Fibroblast of lung (primary cell): ENCODE measurements at regions not wholly inside any gene's neighbourhood (a gene's known extent, or its start where the extent isn't known, plus 50 kb on each side); places are given as distances from the start of the nearest gene placed in this dataset.
A peak's percentile ranks its signal among the peaks of the same experiment; 100 is the strongest.

ENCODE experiments used
- DNase-seq, 2 donors: peaks; one replicate each; pipeline versions ENCODE4 v3.0.0 to v3.0.0-alpha.2; 2010; ENCODE audit warnings: low read depth in 2 of 2
- H2AFZ ChIP-seq: 2 replicates; pipeline ENCODE4 v1.5.1; 2012; ENCODE audit warnings: low read length, control low read depth, inconsistent platforms
- H3K27ac ChIP-seq: 2 replicates; pipeline ENCODE4 v1.5.1; 2011; ENCODE audit warnings: low read length, control low read depth; ENCODE audit not compliant: insufficient read depth
- H3K27me3 ChIP-seq: 2 replicates; pipeline ENCODE4 v1.5.1; 2011; ENCODE audit warnings: mild to moderate bottlenecking, low read length; ENCODE audit not compliant: control insufficient read depth, insufficient read depth
- H3K36me3 ChIP-seq: 2 replicates; pipeline ENCODE4 v1.5.1; 2011; ENCODE audit warnings: low read length; ENCODE audit not compliant: control insufficient read depth, insufficient read depth
- H3K4me1 ChIP-seq: 2 replicates; pipeline ENCODE4 v1.5.1; 2011; ENCODE audit warnings: low read length; ENCODE audit not compliant: control insufficient read depth, insufficient read depth; ENCODE audit errors: extremely low read depth
- H3K4me2 ChIP-seq: 2 replicates; pipeline ENCODE4 v1.5.1; 2011; ENCODE audit warnings: low read length, control low read depth; ENCODE audit not compliant: insufficient read depth; ENCODE audit errors: extremely low read depth
- H3K4me3 ChIP-seq, 4 experiments: fragments of 200-600 bp in 1 of 4; sonication (generic) in 1 of 4; replicated peaks in 1 of 4; 2 replicates each; pipeline ENCODE4 v1.5.1; 2011 to 2016; ENCODE audit warnings: low read length in 4 of 4, low read depth in 3 of 4, mild to moderate bottlenecking in 3 of 4, control low read depth in 2 of 4, inconsistent platforms in 1 of 4, mixed read lengths in 1 of 4; ENCODE audit not compliant: insufficient read depth in 1 of 4; ENCODE audit errors: control extremely low read depth in 1 of 4
- H3K79me2 ChIP-seq: 2 replicates; pipeline ENCODE4 v1.5.1; 2012; ENCODE audit warnings: mild to moderate bottlenecking, low read length, inconsistent platforms; ENCODE audit not compliant: control insufficient read depth, insufficient read depth
- H3K9ac ChIP-seq: 2 replicates; pipeline ENCODE4 v1.5.1; 2011; ENCODE audit warnings: mild to moderate bottlenecking, low read length, control low read depth; ENCODE audit not compliant: insufficient read depth
- H3K9me3 ChIP-seq: 2 replicates; pipeline ENCODE4 v1.5.1; 2012; ENCODE audit warnings: low read depth, low read length; ENCODE audit not compliant: control insufficient read depth, insufficient read depth
- H4K20me1 ChIP-seq: 2 replicates; pipeline ENCODE4 v1.5.1; 2011; ENCODE audit warnings: low read length; ENCODE audit not compliant: control insufficient read depth, insufficient read depth; ENCODE audit errors: extremely low read depth
- CTCF ChIP-seq, 2 donors: IDR thresholded peaks in 1 of 2; conservative IDR thresholded peaks in 1 of 2; 1 replicate in 1 of 2; 2 replicates in 1 of 2; pipeline ENCODE4 v1.5.1; 2011 to 2012; ENCODE audit warnings: low read length in 2 of 2, control low read depth in 1 of 2, inconsistent platforms in 1 of 2, low read depth in 1 of 2, mild to moderate bottlenecking in 1 of 2
- EZH2 ChIP-seq: IDR thresholded peaks from 2 replicates; pipeline ENCODE4 v1.5.1; 2012; ENCODE audit warnings: low read length, control low read depth, mild to moderate bottlenecking; ENCODE audit errors: missing control alignments

- DNase-seq: no peak
- Histone ChIP-seq H3K9me3 (no peaks in the 10 kb centered on the region), H3K4me3 (no peak overlapping the region), H2AFZ (no peak overlapping the region), H3K9ac (no peak overlapping the region), H3K36me3 (no peaks in the 10 kb centered on the region), H3K27me3 (no peaks in the 10 kb centered on the region), H3K27ac (no peak overlapping the region), H3K4me2 (no peak overlapping the region), H3K79me2 (no peaks in the 10 kb centered on the region), H3K4me1 (no peaks in the 10 kb centered on the region), H4K20me1 (no peaks in the 10 kb centered on the region)
- TF ChIP-seq EZH2 (no peak), CTCF (conservative IDR thresholded peaks at IDR 0.05 in 1 of 2, IDR thresholded peaks at IDR 0.05 in 1 of 2; ENCODE audit: low read depth in 1 of 2, low read length in 2 of 2) (no peak)
Measured at GRCh38 chr5:159610966-159611579, 280.8 kb upstream of the IL12B start.

GRCh38 chr5:159616952-159617351 lies 286.7 kb upstream of the IL12B start:
- DNase-seq: peak; percentile 46 to 70
- Histone ChIP-seq H3K9me3 (no peaks in the 10 kb centered on the region), H3K79me2 (no peaks in the 10 kb centered on the region), H3K4me2 (no peak overlapping the region), H4K20me1 (no peaks in the 10 kb centered on the region), H2AFZ (no peak overlapping the region), H3K27ac (no peak overlapping the region), H3K9ac (no peak overlapping the region), H3K4me1 (no peaks in the 10 kb centered on the region), H3K4me3 (no peak overlapping the region), H3K27me3 (no peaks in the 10 kb centered on the region), H3K36me3 (no peaks in the 10 kb centered on the region)
- TF ChIP-seq EZH2 (no peak), CTCF (conservative IDR thresholded peaks at IDR 0.05 in 1 of 2, IDR thresholded peaks at IDR 0.05 in 1 of 2; ENCODE audit: low read depth in 1 of 2, low read length in 2 of 2) (no peak)

GRCh38 chr5:159619826-159620225 lies 289.5 kb upstream of the IL12B start:
- H3K4me2 ChIP-seq: no peak overlapping the region
- DNase-seq: peak in 1 of 2 donors; percentile 30
- H3K27ac ChIP-seq: no peak overlapping the region
- no peak overlapping the region for H2AFZ ChIP-seq
- H3K27me3 ChIP-seq: no peaks in the 10 kb centered on the region
- H4K20me1 ChIP-seq: no peaks in the 10 kb centered on the region
- no peaks in the 10 kb centered on the region for H3K36me3 ChIP-seq
- H3K9ac ChIP-seq: no peak overlapping the region
- no peaks in the 10 kb centered on the region for H3K79me2 ChIP-seq
- H3K4me1 ChIP-seq: no peaks in the 10 kb centered on the region
- no peak overlapping the region for H3K4me3 ChIP-seq
- TF ChIP-seq EZH2 (no peak), CTCF (conservative IDR thresholded peaks at IDR 0.05 in 1 of 2, IDR thresholded peaks at IDR 0.05 in 1 of 2; ENCODE audit: low read depth in 1 of 2, low read length in 2 of 2) (no peak)
- H3K9me3 ChIP-seq: no peaks in the 10 kb centered on the region
